ENCODE measurements at regions not wholly inside any gene's neighbourhood (a gene's known extent, or its start where the extent isn't known, plus 50 kb on each side); places are given as distances from the start of the nearest gene placed in this dataset.
A peak's percentile ranks its signal among the peaks of the same experiment; 100 is the strongest.

DNA sequence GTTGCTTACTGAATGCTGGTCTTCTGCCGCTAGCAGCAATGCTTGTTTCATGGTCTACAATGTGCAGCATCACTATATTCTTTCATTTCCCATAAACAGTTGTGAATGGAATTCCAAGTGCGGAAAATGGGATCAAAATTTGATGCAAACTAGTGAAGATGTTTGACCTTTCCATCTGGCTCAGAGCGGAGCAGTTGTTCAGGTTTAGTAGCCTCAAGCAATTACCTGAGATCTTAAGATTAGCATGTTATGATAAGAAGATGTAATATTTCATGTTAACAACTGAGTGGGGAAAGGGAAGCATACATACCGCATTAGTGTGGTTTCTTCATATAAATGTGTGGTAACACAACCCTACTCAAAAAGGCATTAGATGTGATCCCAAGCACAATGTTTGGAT is 221.1 kb upstream of the CFAP20DC start:
- in situ Hi-C loops (cut with HindIII; ENCODE audit: low pct_unique_long_range_greater_than_20kb, low sequenced_read_pairs), result no loop called here
- DNase-seq (ENCODE audit: low read depth), result no peak

GRCh38 chr3:59270209-59270608 is 220.4 kb upstream of the CFAP20DC start:
- DNase-seq (ENCODE audit: low read depth), result no peak

GRCh38 chr3:59268170-59268569 is 218.3 kb upstream of the CFAP20DC start:
- DNase-seq (ENCODE audit: low read depth), result no peak
- in situ Hi-C loops (cut with HindIII; ENCODE audit: low pct_unique_long_range_greater_than_20kb, low sequenced_read_pairs), result no loop called here

More at GRCh38 chr3:59270209-59270608, 220.4 kb upstream of the CFAP20DC start:
- in situ Hi-C loops (cut with HindIII; ENCODE audit: low pct_unique_long_range_greater_than_20kb, low sequenced_read_pairs), result no loop called here

- no peak for DNase-seq (ENCODE audit: low read depth)
- in situ Hi-C loops (cut with HindIII; ENCODE audit: low pct_unique_long_range_greater_than_20kb, low sequenced_read_pairs), result no loop called here
Measured at GRCh38 chr3:59267021-59267420, 217.2 kb upstream of the CFAP20DC start.

DNA sequence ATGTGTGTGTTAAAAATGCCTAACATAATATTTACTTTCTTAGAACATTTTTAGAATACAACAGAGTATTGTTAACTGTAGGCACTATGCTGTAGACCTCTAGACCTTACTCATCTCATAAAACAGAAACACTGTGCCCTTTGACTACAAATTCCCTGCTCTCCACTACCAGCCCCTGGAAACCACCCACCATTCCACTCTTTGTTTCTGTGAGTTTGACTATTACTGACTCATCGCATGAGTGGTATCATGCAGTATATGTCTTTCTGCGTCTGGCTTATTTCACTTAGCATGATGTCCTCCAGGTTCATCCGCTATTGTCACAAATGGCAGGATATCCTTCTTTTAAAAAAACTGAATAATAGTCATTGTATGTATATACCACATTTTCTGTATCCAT is 216.7 kb upstream of the CFAP20DC start:
- no peak for DNase-seq (ENCODE audit: low read depth)
- in situ Hi-C loops (cut with HindIII; ENCODE audit: low pct_unique_long_range_greater_than_20kb, low sequenced_read_pairs), result no loop called here

- no peak for DNase-seq (ENCODE audit: low read depth)
- in situ Hi-C loops (cut with HindIII; ENCODE audit: low pct_unique_long_range_greater_than_20kb, low sequenced_read_pairs), result no loop called here
Measured at GRCh38 chr3:59265566-59265965, 215.7 kb upstream of the CFAP20DC start.

DNA sequence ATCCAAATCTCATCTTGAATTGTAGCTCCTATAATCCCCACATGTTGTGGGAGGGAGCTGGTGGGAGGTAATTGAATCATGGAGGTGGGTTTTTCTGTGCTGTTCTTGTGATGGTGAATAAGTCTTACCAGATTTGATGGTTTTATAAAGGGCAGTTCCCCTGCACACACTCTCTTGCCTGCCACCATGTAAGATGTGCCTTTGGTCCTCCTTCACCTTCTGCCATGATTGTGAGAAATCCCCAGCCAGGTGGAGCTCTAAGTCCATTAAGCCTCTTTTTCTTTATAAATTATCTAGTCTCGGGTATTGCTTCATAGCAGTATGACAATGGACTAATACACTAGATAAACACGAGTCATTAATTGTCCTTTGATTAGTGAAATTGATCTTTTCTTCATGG is 214.5 kb upstream of the CFAP20DC start:
- DNase-seq (ENCODE audit: low read depth), result no peak
- in situ Hi-C loops (cut with HindIII; ENCODE audit: low pct_unique_long_range_greater_than_20kb, low sequenced_read_pairs), result no loop called here

DNA sequence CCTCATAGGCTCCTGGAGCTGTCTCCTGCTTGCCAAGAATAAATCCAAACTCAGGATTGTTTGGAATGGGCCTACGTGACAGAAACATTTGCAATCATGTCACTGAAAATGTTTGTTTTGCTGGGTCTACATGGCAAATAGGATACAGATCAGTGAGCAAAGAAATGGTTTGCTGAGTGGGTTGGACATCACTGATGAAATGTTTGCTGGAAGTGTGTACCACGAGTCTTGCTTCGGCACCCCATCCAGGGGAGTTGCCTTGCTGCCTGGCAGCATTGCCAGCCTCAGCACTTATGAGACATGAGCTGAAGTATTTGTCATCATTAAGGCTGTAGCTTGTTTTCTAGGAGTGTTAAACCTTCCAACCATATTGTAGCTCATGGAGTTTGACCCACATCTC is 213.3 kb upstream of the CFAP20DC start:
- in situ Hi-C loops (cut with HindIII; ENCODE audit: low pct_unique_long_range_greater_than_20kb, low sequenced_read_pairs), result no loop called here
- DNase-seq (ENCODE audit: low read depth), result peak; percentile 25

DNA sequence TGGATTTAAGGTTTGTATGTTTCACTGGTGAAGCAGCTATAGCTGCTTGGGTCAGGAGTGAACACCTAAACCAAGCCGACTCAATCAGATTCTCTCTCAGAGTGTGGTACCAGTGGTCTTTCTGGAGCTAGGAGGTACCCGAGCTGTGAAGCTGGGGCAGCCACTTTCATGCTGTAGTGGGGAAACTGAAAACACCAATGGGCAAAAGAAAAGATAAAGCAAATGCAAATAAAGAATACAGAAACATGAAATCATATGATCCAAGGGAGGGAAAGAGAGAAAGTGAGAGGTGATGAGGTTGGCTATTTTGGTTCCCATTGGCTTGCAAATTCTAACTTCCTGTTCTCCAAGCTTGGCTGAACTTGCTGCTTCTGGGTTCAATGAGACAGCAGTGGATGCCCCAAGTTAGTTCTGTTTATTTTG is 212.3 kb upstream of the CFAP20DC start:
- no peak for DNase-seq (ENCODE audit: low read depth)
- in situ Hi-C loops (cut with HindIII; ENCODE audit: low pct_unique_long_range_greater_than_20kb, low sequenced_read_pairs), result no loop called here

GRCh38 chr3:59261009-59261408 is 211.2 kb upstream of the CFAP20DC start:
- in situ Hi-C loops (cut with HindIII; ENCODE audit: low pct_unique_long_range_greater_than_20kb, low sequenced_read_pairs), result no loop called here

DNA sequence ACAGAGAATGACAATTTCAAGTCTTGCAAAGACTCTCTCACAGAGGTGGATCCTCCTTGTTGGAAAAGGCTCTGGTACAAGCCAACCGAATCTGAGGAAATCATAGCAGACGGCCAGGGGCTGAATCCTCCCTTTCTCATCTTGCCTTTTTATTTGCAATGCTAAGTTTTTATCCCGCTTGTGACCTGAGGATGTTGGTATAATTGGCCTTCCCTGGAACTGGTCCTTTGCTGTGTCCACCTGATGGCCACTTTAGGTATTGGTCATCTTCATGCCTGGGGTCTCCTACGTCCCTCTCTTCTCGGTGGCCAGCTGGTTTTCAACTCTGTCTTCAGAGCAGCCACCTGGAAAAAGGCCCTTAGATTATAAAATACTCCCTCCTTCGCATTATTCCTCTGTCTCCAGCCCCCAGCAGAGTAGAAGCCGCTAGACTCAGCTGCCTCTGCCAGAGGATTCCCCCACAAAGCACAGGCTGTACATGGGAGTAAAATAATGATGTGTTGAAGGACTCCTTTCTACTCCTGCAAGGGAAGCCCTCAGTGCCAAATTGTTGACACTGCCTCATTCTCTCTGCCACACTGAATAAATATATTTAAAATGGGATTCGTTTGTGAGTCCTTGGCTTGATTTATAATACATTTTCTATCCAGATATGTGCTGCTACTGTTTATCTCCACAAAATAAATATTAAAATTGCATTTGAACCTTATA is 208.9 kb upstream of the CFAP20DC start:
- in situ Hi-C loops (cut with HindIII; ENCODE audit: low pct_unique_long_range_greater_than_20kb, low sequenced_read_pairs), result no loop called here
- no peak for DNase-seq (ENCODE audit: low read depth)

More at GRCh38 chr3:59261009-59261408, 211.2 kb upstream of the CFAP20DC start:
- no peak for DNase-seq (ENCODE audit: low read depth)

- DNase-seq (ENCODE audit: low read depth), result no peak
- in situ Hi-C loops (cut with HindIII; ENCODE audit: low pct_unique_long_range_greater_than_20kb, low sequenced_read_pairs), result no loop called here
Measured at GRCh38 chr3:59257506-59257905, 207.7 kb upstream of the CFAP20DC start.

DNA sequence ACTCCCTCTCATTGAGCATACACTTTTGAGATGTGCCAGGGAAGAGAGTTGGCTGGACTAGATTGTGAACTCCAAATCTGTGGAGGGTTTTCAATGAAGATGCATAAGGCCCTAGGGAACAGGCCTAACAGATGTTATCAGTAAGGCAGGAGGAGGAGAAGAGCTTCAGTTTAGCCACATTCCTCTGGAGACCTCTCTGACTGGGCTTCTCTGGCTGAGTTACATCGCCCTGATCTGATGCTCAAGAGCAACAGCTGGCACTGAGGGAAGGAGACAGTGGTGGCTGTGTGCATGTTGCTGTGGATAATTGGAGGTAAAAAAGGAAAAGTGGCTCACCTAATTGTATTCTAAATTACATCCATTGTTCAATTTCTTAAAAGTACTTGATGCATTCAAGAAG is 206.4 kb upstream of the CFAP20DC start:
- in situ Hi-C loops (cut with HindIII; ENCODE audit: low pct_unique_long_range_greater_than_20kb, low sequenced_read_pairs), result no loop called here
- DNase-seq (ENCODE audit: low read depth), result no peak

DNA sequence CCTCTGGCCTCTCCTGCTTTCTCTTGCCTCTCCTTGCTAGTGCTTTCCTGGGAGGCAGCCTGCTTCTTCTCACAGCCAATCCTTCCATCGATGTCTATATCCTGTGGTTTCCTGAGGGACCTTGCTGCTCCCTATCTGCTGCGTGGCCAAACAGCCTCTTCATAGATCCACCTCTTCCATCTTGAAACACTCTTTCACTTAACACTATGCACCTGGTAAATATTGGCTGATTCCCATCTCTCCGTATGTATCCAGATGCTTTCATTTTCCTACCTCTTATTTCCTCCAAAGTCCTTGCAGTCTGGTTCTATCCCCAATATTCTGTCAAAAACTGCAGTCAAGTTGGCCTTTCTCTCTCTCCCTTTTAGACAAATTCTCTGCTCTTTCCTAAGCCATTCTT is 205.2 kb upstream of the CFAP20DC start:
- no peak for DNase-seq (ENCODE audit: low read depth)
- in situ Hi-C loops (cut with HindIII; ENCODE audit: low pct_unique_long_range_greater_than_20kb, low sequenced_read_pairs), result no loop called here

DNA sequence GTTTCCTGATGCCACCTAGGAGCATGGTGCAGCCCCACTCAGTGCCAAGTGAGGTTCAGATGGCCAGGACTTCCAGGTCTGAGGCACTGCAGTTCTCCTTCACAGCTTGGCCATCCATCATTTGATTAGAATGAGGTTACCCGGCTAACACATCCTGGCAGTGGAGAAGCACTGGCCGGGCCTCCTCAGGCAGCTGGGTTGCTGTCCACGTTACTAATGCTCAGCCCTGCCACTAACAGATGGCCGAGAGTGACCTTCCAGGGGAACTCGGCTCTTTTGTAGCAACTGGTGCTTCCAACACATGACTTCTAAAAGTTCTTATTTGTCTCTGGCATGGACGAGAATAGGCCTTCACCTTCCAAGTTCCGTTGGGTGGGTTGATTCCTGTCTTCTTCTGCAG is 204.6 kb upstream of the CFAP20DC start:
- in situ Hi-C loops (cut with HindIII; ENCODE audit: low pct_unique_long_range_greater_than_20kb, low sequenced_read_pairs), result no loop called here
- DNase-seq (ENCODE audit: low read depth), result no peak

GRCh38 chr3:59253523-59253922 is 203.7 kb upstream of the CFAP20DC start:
- no peak for DNase-seq (ENCODE audit: low read depth)
- in situ Hi-C loops (cut with HindIII; ENCODE audit: low pct_unique_long_range_greater_than_20kb, low sequenced_read_pairs), result no loop called here

DNA sequence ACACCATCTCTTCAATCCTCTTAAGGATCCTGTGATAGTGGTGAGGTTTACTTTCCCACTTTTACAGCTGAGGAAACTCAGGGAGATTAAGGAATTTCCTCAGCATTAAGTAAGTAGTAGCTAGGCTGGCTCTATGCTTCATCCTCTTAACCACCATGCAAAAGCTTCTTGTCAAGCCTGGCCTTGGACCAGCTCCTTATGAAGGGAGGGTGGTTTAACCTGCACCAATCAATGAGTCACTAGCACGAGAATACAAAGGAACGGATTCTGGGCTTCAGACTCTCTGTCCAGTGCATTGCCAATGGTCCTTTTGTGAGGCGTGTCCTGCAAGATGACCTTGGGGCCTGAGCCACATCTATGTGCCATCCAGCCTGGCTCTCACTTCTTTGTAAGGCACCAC is 202.0 kb upstream of the CFAP20DC start:
- in situ Hi-C loops (cut with HindIII; ENCODE audit: low pct_unique_long_range_greater_than_20kb, low sequenced_read_pairs), result no loop called here
- DNase-seq (ENCODE audit: low read depth), result no peak

GRCh38 chr3:59250600-59250999 is 200.8 kb upstream of the CFAP20DC start:
- DNase-seq (ENCODE audit: low read depth), result no peak
- in situ Hi-C loops (cut with HindIII; ENCODE audit: low pct_unique_long_range_greater_than_20kb, low sequenced_read_pairs), result no loop called here

- DNase-seq (ENCODE audit: low read depth), result no peak
- in situ Hi-C loops (cut with HindIII; ENCODE audit: low pct_unique_long_range_greater_than_20kb, low sequenced_read_pairs), result no loop called here
Measured at GRCh38 chr3:59249698-59250361, 200.0 kb upstream of the CFAP20DC start.

DNA sequence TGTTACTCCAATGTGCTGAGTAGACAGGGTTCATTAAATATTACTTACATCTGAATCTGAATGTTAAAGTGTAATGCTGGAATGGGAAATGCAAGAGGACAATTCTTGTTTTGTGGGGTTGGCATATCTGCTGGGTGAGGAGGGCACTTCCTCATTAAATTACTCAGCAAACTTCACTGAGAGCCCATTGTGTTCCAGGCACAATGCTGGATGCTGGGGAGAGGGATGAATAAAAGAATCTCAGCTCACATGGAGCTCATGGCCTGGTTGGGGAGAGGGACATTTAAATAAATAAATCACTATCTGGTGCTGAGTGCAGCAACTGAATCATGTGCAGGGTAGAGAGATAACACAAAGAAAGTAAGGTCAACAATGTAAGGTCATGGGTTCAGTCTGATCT is 199.2 kb upstream of the CFAP20DC start:
- in situ Hi-C loops (cut with HindIII; ENCODE audit: low pct_unique_long_range_greater_than_20kb, low sequenced_read_pairs), result no loop called here
- peak; percentile 23 for DNase-seq (ENCODE audit: low read depth)
